Fibroblast of lung (primary cell): ENCODE measurements at regions not wholly inside any gene's neighbourhood (a gene's known extent, or its start where the extent isn't known, plus 50 kb on each side); places are given as distances from the start of the nearest gene placed in this dataset.

Experiments
- CTCF ChIP-seq, 2 donors: IDR thresholded peaks in 1 of 2; conservative IDR thresholded peaks in 1 of 2; 1 replicate in 1 of 2; 2 replicates in 1 of 2; pipeline ENCODE4 v1.5.1; 2011 to 2012; ENCODE audit warnings: low read length in 2 of 2, control low read depth in 1 of 2, inconsistent platforms in 1 of 2, low read depth in 1 of 2, mild to moderate bottlenecking in 1 of 2
- EZH2 ChIP-seq: IDR thresholded peaks from 2 replicates; pipeline ENCODE4 v1.5.1; 2012; ENCODE audit warnings: low read length, control low read depth, mild to moderate bottlenecking; ENCODE audit errors: missing control alignments

GRCh38 chr9:115912086-115912485 lies 241.5 kb upstream of the PAPPA start:
- no peak for TF ChIP-seq CTCF (conservative IDR thresholded peaks at IDR 0.05 in 1 of 2, IDR thresholded peaks at IDR 0.05 in 1 of 2; ENCODE audit: low read depth in 1 of 2, low read length in 2 of 2)
- no peak for TF ChIP-seq EZH2
